CD8-positive, alpha-beta memory T cell (primary cell): ENCODE measurements at regions not wholly inside any gene's neighbourhood (a gene's known extent, or its start where the extent isn't known, plus 50 kb on each side); places are given as distances from the start of the nearest gene placed in this dataset.

Experiments
- CTCF ChIA-PET: fragments of 350-600 bp; sonication (Branson Sonifier 250); formaldehyde crosslinking; loops from one replicate; lab custom pipeline; 2021; ENCODE audit warnings: antibody characterized with exemption; lab: Charles Lee
- POLR2A ChIA-PET: fragments of 350-600 bp; sonication (Branson Sonifier 250); formaldehyde crosslinking; loops from one replicate; lab custom pipeline; 2021; ENCODE audit warnings: antibody characterized with exemption; lab: Charles Lee
- DNase-seq, 5 donors: peaks; one replicate each; pipeline versions ENCODE4 v3.0.0 to v3.0.0-alpha.2; 2020 to 2022; ENCODE audit warnings: mixed read lengths in 1 of 5
- H3K27ac ChIP-seq: one replicate; pipeline ENCODE4 v1.7.0; 2013; ENCODE audit warnings: low read depth, mild to moderate bottlenecking, low read length, moderate library complexity
- H3K27me3 ChIP-seq: 2 replicates; pipeline ENCODE4 v1.7.0; 2013; ENCODE audit warnings: low read length, mild to moderate bottlenecking; ENCODE audit not compliant: insufficient read depth, poor library complexity, severe bottlenecking
- H3K36me3 ChIP-seq: 2 replicates; pipeline ENCODE4 v1.7.0; 2013; ENCODE audit warnings: mild to moderate bottlenecking, low read length, moderate library complexity; ENCODE audit not compliant: insufficient read depth
- H3K4me1 ChIP-seq: 2 replicates; pipeline ENCODE4 v1.7.0; 2013; ENCODE audit warnings: mild to moderate bottlenecking, low read length, moderate library complexity; ENCODE audit not compliant: insufficient read depth
- H3K4me3 ChIP-seq: 2 replicates; pipeline ENCODE4 v1.7.0; 2013; ENCODE audit warnings: mild to moderate bottlenecking, low read length
- H3K9me3 ChIP-seq: 2 replicates; pipeline ENCODE4 v1.7.0; 2013; ENCODE audit warnings: mild to moderate bottlenecking, low read length
- H3K27ac Mint-ChIP-seq, 8 donors: one replicate each; pipeline ENCODE4 v1.8.0; 2020 to 2021; ENCODE audit warnings: mixed read lengths in 8 of 8, mild to moderate bottlenecking in 6 of 8, inconsistent platforms in 3 of 8, moderate library complexity in 3 of 8
- H3K27me3 Mint-ChIP-seq, 2 donors: one replicate each; pipeline ENCODE4 v1.8.0; 2020 to 2021; ENCODE audit warnings: mixed read lengths in 2 of 2, mild to moderate bottlenecking in 1 of 2, moderate library complexity in 1 of 2
- H3K36me3 Mint-ChIP-seq, 3 donors: one replicate each; pipeline ENCODE4 v1.8.0; 2020 to 2021; ENCODE audit warnings: mixed read lengths in 3 of 3, inconsistent platforms in 1 of 3, mild to moderate bottlenecking in 1 of 3
- H3K4me1 Mint-ChIP-seq, 3 donors: one replicate each; pipeline ENCODE4 v1.8.0; 2020 to 2021; ENCODE audit warnings: mixed read lengths in 3 of 3, inconsistent platforms in 1 of 3, mild to moderate bottlenecking in 1 of 3
- H3K4me3 Mint-ChIP-seq, 7 donors: one replicate each; pipeline ENCODE4 v1.8.0; 2020 to 2021; ENCODE audit warnings: mixed read lengths in 7 of 7, mild to moderate bottlenecking in 6 of 7, moderate library complexity in 4 of 7, inconsistent platforms in 2 of 7
- H3K9me3 Mint-ChIP-seq, 5 donors: one replicate each; pipeline ENCODE4 v1.8.0; 2020 to 2022; ENCODE audit warnings: mixed read lengths in 5 of 5, mild to moderate bottlenecking in 3 of 5, moderate library complexity in 2 of 5, inconsistent platforms in 1 of 5

DNA sequence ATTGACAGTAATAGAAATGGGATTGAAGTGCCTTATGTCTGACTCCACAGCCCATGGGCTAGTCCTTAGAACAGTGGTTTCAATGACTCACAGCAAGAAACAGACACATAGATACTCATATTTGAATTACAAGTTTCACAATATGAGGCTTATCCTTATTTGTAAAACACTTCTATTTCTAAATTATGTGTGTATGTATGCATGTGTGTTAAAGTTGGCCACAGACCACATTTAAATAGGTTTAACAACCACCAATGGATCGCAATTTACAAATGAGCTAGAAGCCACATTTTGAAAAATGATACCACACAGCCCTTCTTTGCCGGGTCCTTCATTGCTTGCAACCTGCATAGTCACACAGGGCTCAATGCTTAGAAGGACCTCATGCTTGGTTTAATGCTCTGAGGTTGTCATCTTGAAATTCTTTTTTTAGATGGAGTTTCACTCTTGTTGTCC is 157.8 kb upstream of the PREP start:
- ChIA-PET CTCF (no interaction called here), POLR2A (no interaction called here)
- peaks cover 0 to 3% of the 10 kb centered on the region in 2 donors for H3K27me3 Mint-ChIP-seq
- peaks cover 0 to 11% (median 4%) of the 10 kb centered on the region in 3 donors for H3K36me3 Mint-ChIP-seq
- peak overlapping the region in 1 of 8 donors; percentile 59 for H3K27ac Mint-ChIP-seq
- Histone ChIP-seq H3K9me3 (no peaks in the 10 kb centered on the region), H3K36me3 (no peaks in the 10 kb centered on the region), H3K4me3 (no peak overlapping the region), H3K4me1 (no peaks in the 10 kb centered on the region), H3K27me3 (no peaks in the 10 kb centered on the region), H3K27ac (no peak overlapping the region)
- DNase-seq: no peak
- no peak overlapping the region for H3K4me3 Mint-ChIP-seq
- H3K9me3 Mint-ChIP-seq: peaks cover 0 to 10% (median 4%) of the 10 kb centered on the region in 5 donors
- H3K4me1 Mint-ChIP-seq: peaks cover 0 to 7% (median 4%) of the 10 kb centered on the region in 3 donors

DNA sequence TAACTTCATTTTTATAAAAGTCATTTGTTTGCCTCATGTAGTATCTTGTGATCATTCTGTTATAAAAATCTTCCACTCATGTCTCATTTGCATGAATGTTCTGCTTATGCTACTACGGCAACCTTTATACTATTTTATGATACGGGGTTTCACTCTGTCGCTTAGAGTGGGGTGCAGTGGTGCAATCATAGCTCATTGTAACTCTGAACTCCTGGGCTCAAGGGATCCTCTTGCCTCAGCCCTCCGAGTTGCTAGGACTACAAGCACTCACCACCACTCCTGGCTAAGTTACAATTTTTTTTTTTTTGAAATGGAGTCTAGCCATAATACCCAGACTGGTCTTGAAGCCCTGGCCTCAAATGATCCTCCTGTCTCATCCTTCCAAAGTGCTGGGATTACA is 154.4 kb upstream of the PREP start:
- Histone ChIP-seq H3K9me3 (no peaks in the 10 kb centered on the region), H3K36me3 (no peaks in the 10 kb centered on the region), H3K27me3 (no peaks in the 10 kb centered on the region), H3K27ac (no peak overlapping the region), H3K4me1 (no peaks in the 10 kb centered on the region), H3K4me3 (no peak overlapping the region)
- DNase-seq: no peak
- Mint-ChIP-seq H3K27me3 (no peaks in the 10 kb centered on the region), H3K4me1 (peaks cover 0 to 7% (median 4%) of the 10 kb centered on the region in 3 donors), H3K36me3 (peaks cover 0 to 11% (median 4%) of the 10 kb centered on the region in 3 donors), H3K4me3 (no peak overlapping the region), H3K9me3 (peaks cover 0 to 6% (median 0%) of the 10 kb centered on the region in 5 donors), H3K27ac (no peak overlapping the region)
- CTCF ChIA-PET: no interaction called here
- POLR2A ChIA-PET: no interaction called here

DNA sequence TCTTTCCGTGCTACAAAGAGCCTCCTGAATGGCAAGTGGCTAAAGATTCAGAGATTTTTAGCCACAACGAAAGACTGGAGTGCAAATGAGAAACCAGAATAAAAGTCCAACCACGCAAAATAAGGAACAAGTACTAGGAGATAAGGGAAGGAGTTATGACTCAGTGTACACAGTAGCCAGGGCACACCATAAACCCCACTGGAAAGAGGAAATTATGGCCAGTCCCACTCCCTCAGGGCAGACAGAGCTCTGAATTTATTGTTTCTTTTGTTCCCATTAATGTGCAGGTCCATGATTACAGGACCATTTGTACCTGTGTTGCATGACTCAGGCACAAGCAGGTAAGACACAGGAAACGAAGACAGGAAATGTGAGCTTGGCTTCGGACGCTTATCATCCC is 150.3 kb upstream of the PREP start:
- Histone ChIP-seq H3K9me3 (no peaks in the 10 kb centered on the region), H3K27ac (no peak overlapping the region), H3K4me3 (no peak overlapping the region), H3K27me3 (no peaks in the 10 kb centered on the region), H3K4me1 (no peaks in the 10 kb centered on the region), H3K36me3 (no peaks in the 10 kb centered on the region)
- POLR2A ChIA-PET: no interaction called here
- Mint-ChIP-seq H3K27ac (no peak overlapping the region), H3K9me3 (peaks cover 0 to 6% (median 0%) of the 10 kb centered on the region in 5 donors), H3K4me1 (peaks cover 0 to 4% (median 0%) of the 10 kb centered on the region in 3 donors), H3K36me3 (peaks cover 0 to 13% (median 4%) of the 10 kb centered on the region in 3 donors), H3K27me3 (peaks cover 0 to 2% of the 10 kb centered on the region in 2 donors), H3K4me3 (no peak overlapping the region)
- CTCF ChIA-PET: no interaction called here
- no peak for DNase-seq

DNA sequence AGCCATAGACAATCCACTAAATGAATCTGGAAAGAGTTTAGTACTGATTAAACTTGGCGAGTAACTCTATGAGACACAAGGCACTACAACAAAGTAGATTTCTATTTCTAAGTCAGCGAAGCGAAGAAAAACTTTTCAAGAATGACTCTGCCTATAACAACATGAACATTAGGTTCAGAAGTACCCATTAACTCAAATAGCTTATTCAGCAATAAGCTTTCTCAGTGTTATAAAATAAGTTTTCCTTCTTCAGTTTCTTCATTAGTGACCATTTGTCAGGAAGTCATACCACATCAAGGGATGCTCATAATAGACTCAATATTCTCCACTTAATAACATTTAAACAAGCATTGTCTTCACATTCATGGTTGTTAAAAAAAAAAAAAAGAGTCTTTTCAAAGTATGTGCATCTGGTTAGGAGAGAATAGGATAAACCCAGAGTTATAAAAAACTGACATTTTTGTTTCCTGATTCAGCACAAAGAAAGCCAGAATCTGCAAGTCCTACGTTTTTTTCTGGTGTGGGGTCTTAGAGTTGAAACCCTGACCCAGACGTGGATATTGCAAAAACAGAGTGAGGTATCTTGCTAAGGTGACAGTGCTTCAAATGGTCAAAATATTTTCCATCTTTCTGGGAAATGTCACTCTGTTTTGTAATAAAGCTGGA is 148.2 kb upstream of the PREP start:
- H3K36me3 ChIP-seq: no peaks in the 10 kb centered on the region
- Mint-ChIP-seq H3K9me3 (peaks cover 0 to 3% (median 0%) of the 10 kb centered on the region in 5 donors), H3K27me3 (peaks cover 0 to 2% of the 10 kb centered on the region in 2 donors), H3K4me3 (no peak overlapping the region), H3K27ac (no peak overlapping the region), H3K4me1 (no peaks in the 10 kb centered on the region), H3K36me3 (peaks cover 0 to 9% (median 3%) of the 10 kb centered on the region in 3 donors)
- ChIA-PET CTCF (no interaction called here), POLR2A (interaction anchor here (0.6 to 0.7 kb wide), 2 partner anchors 14 to 61 kb away, joined by 3 read pairs; no protein-coding TSS in a partner anchor)
- H3K4me3 ChIP-seq: no peak overlapping the region
- no peak for DNase-seq
- no peak overlapping the region for H3K27ac ChIP-seq
- H3K27me3 ChIP-seq: no peaks in the 10 kb centered on the region
- H3K9me3 ChIP-seq: no peaks in the 10 kb centered on the region
- H3K4me1 ChIP-seq: no peaks in the 10 kb centered on the region

DNA sequence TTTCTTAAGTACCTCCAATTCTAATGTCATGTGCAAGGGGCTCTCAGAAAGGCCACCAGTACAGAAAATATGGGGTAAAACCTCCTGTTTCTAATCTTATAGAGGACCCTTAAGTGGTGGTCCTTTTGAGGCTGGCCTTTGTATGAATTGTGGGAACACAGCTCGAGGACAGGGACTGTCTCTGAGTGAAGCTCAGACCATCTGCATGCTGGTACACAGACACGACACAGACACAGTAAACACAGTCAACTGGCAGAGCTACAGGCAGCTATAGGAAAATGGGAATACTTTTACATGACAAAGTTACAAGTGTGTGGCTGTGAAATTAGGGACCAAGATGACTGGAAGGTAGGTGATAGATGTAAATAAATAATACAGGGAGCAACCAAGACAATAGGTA is 143.9 kb upstream of the PREP start:
- H3K4me1 Mint-ChIP-seq: no peaks in the 10 kb centered on the region
- no peak for DNase-seq
- H3K4me3 Mint-ChIP-seq: no peak overlapping the region
- H3K4me3 ChIP-seq: no peak overlapping the region
- H3K27me3 ChIP-seq: no peaks in the 10 kb centered on the region
- H3K27me3 Mint-ChIP-seq: peaks cover 0 to 2% of the 10 kb centered on the region in 2 donors
- POLR2A ChIA-PET: no interaction called here
- H3K36me3 Mint-ChIP-seq: peaks cover 0 to 5% (median 0%) of the 10 kb centered on the region in 3 donors
- H3K4me1 ChIP-seq: no peaks in the 10 kb centered on the region
- CTCF ChIA-PET: no interaction called here
- no peaks in the 10 kb centered on the region for H3K9me3 Mint-ChIP-seq
- no peak overlapping the region for H3K27ac Mint-ChIP-seq
- H3K36me3 ChIP-seq: no peaks in the 10 kb centered on the region
- H3K27ac ChIP-seq: no peak overlapping the region
- no peaks in the 10 kb centered on the region for H3K9me3 ChIP-seq

DNA sequence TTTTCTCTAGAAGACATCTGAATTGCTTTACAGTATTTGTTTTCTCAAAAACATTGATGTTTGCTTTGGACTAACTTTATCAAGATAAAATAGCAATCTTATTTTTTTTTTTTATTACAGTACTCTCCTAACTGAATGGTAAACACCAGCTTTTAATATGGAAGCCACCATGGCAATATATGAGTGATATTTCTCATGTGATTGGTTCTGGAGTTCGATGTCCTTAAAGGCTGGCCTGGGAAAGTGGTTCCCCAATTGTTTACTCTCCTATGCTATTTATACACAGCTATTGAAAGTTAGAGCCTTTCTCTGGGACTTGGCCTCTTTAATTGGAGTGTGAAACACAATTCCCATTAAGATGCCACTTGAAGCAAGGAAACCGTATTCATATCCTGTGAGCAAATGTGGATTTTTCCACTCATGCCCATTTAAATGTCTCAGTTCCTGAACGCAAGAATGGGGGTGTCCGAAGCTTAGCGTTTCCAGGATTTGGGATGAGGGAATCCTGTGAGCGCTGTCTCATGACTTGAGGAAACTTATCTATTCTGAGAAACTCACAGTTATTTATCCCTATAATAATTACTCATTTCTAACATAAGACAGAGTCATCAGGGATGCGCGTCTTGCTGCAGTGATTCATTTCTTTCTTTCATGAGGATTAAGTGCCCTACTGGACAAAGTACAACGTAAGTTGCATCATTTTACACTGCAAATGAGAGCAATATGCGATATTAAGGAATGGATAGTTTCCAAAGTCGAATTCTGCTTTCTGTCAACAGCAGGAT is 143.3 kb upstream of the PREP start:
- Histone ChIP-seq H3K36me3 (no peaks in the 10 kb centered on the region), H3K27me3 (no peaks in the 10 kb centered on the region), H3K9me3 (no peaks in the 10 kb centered on the region), H3K4me3 (no peak overlapping the region), H3K27ac (no peak overlapping the region), H3K4me1 (no peaks in the 10 kb centered on the region)
- no peak overlapping the region for H3K4me3 Mint-ChIP-seq
- peaks cover 0 to 2% of the 10 kb centered on the region in 2 donors for H3K27me3 Mint-ChIP-seq
- CTCF ChIA-PET: no interaction called here
- DNase-seq: no peak
- no peaks in the 10 kb centered on the region for H3K4me1 Mint-ChIP-seq
- no peaks in the 10 kb centered on the region for H3K9me3 Mint-ChIP-seq
- H3K36me3 Mint-ChIP-seq: peaks cover 0 to 5% (median 0%) of the 10 kb centered on the region in 3 donors
- POLR2A ChIA-PET: no interaction called here
- H3K27ac Mint-ChIP-seq: no peak overlapping the region

DNA sequence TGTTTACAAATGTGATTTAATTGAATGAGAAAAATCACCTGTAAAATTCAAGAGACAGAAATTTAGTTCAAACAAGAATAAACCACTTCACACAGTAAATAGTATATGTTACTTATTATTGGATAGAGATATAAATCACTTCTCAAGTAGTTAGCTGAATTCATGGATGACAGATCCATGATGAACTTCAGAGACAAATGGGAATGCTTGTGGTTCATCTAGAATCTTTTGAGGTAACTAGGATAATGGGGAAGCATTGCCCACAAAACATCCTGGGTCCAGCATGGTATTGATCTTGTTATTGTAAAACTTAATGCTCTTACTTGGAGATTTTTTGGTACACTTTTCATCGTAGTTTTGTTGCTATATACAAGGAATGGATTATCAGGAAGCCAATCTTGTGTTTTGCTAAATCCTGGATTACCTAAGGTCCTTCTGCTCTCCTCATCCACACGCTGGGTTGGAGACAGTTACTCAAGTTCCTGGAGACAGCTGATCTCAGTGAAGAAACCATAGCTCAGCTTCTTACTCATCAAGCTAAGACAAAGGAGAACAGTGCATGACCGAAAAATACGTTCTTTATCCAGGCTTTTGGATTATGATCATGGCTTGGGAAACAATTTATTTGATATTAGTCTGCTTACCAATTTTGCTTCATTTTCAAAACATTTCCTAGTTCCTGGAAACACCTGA is 142.5 kb upstream of the PREP start:
- H3K9me3 Mint-ChIP-seq: no peaks in the 10 kb centered on the region
- peaks cover 0 to 2% of the 10 kb centered on the region in 2 donors for H3K27me3 Mint-ChIP-seq
- H3K4me3 Mint-ChIP-seq: no peak overlapping the region
- Histone ChIP-seq H3K27me3 (no peaks in the 10 kb centered on the region), H3K4me1 (no peaks in the 10 kb centered on the region), H3K4me3 (no peak overlapping the region), H3K9me3 (no peaks in the 10 kb centered on the region), H3K27ac (no peak overlapping the region), H3K36me3 (no peaks in the 10 kb centered on the region)
- H3K36me3 Mint-ChIP-seq: peaks cover 0 to 5% (median 0%) of the 10 kb centered on the region in 3 donors
- ChIA-PET CTCF (no interaction called here), POLR2A (no interaction called here)
- no peak for DNase-seq
- no peaks in the 10 kb centered on the region for H3K4me1 Mint-ChIP-seq
- no peak overlapping the region for H3K27ac Mint-ChIP-seq

DNA sequence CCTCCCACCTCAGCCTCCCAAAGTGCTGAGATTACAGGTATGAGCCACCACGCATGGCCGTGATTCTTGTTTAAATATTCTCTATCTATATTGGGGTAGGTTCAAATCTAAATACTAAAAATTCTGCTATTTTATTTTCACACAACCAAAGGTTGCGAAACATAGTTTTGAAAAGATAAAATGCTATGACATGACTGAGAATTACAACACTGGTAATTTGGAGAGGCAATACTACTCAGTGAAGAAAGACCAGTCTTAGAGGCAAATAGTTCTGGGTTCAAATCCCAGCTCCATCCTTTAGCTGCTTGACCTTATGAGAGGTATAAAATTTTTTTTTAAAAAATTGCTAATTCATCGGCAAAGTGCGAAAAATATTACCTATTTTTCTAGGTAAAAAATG is 137.0 kb upstream of the PREP start:
- ChIA-PET CTCF (no interaction called here), POLR2A (no interaction called here)
- no peak overlapping the region for H3K4me3 ChIP-seq
- H3K4me1 ChIP-seq: no peaks in the 10 kb centered on the region
- DNase-seq: no peak
- no peaks in the 10 kb centered on the region for H3K9me3 ChIP-seq
- H3K27me3 ChIP-seq: no peaks in the 10 kb centered on the region
- Mint-ChIP-seq H3K27ac (no peak overlapping the region), H3K36me3 (no peaks in the 10 kb centered on the region), H3K4me1 (no peaks in the 10 kb centered on the region), H3K9me3 (no peaks in the 10 kb centered on the region), H3K27me3 (no peaks in the 10 kb centered on the region), H3K4me3 (no peak overlapping the region)
- no peaks in the 10 kb centered on the region for H3K36me3 ChIP-seq
- no peak overlapping the region for H3K27ac ChIP-seq
